ENCODE measurements at regions not wholly inside any gene's neighbourhood (a gene's known extent, or its start where the extent isn't known, plus 50 kb on each side); places are given as distances from the start of the nearest gene placed in this dataset.

- Histone ChIP-seq H3K36me3 (replicated peaks in 1 of 2; ENCODE audit: control insufficient read depth in 1 of 2, insufficient read depth in 2 of 2, low read length in 2 of 2) (no peaks in the 10 kb centered on the region), H3K9ac (ENCODE audit: insufficient read depth, low read depth, low read length) (no peak overlapping the region), H3K79me2 (ENCODE audit: insufficient read depth, low read length) (no peaks in the 10 kb centered on the region), H3K9me3 (ENCODE audit: low read length) (no peaks in the 10 kb centered on the region), H4K20me1 (ENCODE audit: insufficient read depth, low read length) (no peaks in the 10 kb centered on the region), H3K27ac (ENCODE audit: extremely low read length, insufficient read depth, low read length) (no peak overlapping the region), H3K4me2 (ENCODE audit: low read depth, low read length) (no peak overlapping the region), H3K4me3 (replicated peaks in 1 of 3; ENCODE audit: insufficient read depth in 1 of 3, low read depth in 2 of 3, low read length in 3 of 3) (no peak overlapping the region), H3K4me1 (ENCODE audit: insufficient read depth, low read length) (no peaks in the 10 kb centered on the region), H2AFZ (ENCODE audit: low read length) (no peak overlapping the region), H3K27me3 (ENCODE audit: control insufficient read depth in 1 of 2, insufficient read depth in 2 of 2, low read length in 2 of 2) (no peaks in the 10 kb centered on the region; a peak in 2 of 5 replicates)
- ChIA-PET CTCF (ENCODE audit: low intra/inter-chr PET ratio, low total read pairs) (interaction anchor here (0.7 kb wide), 1 partner anchor 251 kb away, joined by 3 read pairs; no protein-coding TSS in a partner anchor), POLR2A (no interaction called here)
- WGBS (ENCODE audit: low lambda C conversion rate), result 0% methylated on average over 4 of the region's 4 CpGs
- BruUV-seq (replicated peaks), result no TSS peak
- peak; percentile 73 for TF ChIP-seq CTCF (CRISPR knock-in tag; IDR thresholded peaks at IDR 0.05)
- no peak for TF ChIP-seq IRF1 (CRISPR knock-in tag; IDR thresholded peaks at IDR 0.05; ENCODE audit: low read depth)
- peak; percentile 50; the same call in 1 of the 2 replicates for TF ChIP-seq SMC3 (IDR thresholded peaks at IDR 0.05; ENCODE audit: low read length)
- peak; percentile 42 for TF ChIP-seq STAG1 (CRISPR knock-in tag; IDR thresholded peaks at IDR 0.05)
- DNase-seq (ENCODE audit: low spot score) (peak; percentile 53), ATAC-seq (peak; percentile 81), FAIRE-seq (peak; percentile 86)
- in situ Hi-C loops (cut with HindIII; ENCODE audit: extremely low pct_ligation_motif_present, low pct_unique_long_range_greater_than_20kb), result loop anchor here (25.0 kb wide), 1 partner anchor 679 kb away; no protein-coding TSS in a partner anchor
- intact Hi-C loops (cut with micrococcal nuclease; ENCODE audit: unreplicated experiment), result loop anchor here (2.0 kb wide), 1 partner anchor 250 kb away; no protein-coding TSS in a partner anchor
Observed at GRCh38 chr15:38690719-38691332, 126.2 kb upstream of the RASGRP1 start.

- POLR2A ChIA-PET, result no interaction called here
- no peak overlapping the region for H3K4me3 ChIP-seq (replicated peaks in 1 of 3; ENCODE audit: insufficient read depth in 1 of 3, low read depth in 2 of 3, low read length in 3 of 3)
- H4K20me1 ChIP-seq (ENCODE audit: insufficient read depth, low read length), result no peaks in the 10 kb centered on the region
- BruUV-seq (replicated peaks), result no TSS peak
- no peaks in the 10 kb centered on the region for H3K36me3 ChIP-seq (replicated peaks in 1 of 2; ENCODE audit: control insufficient read depth in 1 of 2, insufficient read depth in 2 of 2, low read length in 2 of 2)
- ATAC-seq (no peak), DNase-seq (ENCODE audit: low spot score) (no peak), FAIRE-seq (no peak)
- H3K9me3 ChIP-seq (ENCODE audit: low read length), result no peaks in the 10 kb centered on the region
- H3K27ac ChIP-seq (ENCODE audit: extremely low read length, insufficient read depth, low read length), result no peak overlapping the region
- CTCF ChIA-PET (ENCODE audit: low intra/inter-chr PET ratio, low total read pairs), result interaction anchor here (0.7 kb wide), 1 partner anchor 252 kb away, joined by 3 read pairs; no protein-coding TSS in a partner anchor
- no peaks in the 10 kb centered on the region for H3K4me1 ChIP-seq (ENCODE audit: insufficient read depth, low read length)
- no peak overlapping the region for H3K9ac ChIP-seq (ENCODE audit: insufficient read depth, low read depth, low read length)
- no peaks in the 10 kb centered on the region; a peak in 2 of 5 replicates for H3K27me3 ChIP-seq (ENCODE audit: control insufficient read depth in 1 of 2, insufficient read depth in 2 of 2, low read length in 2 of 2)
- no peak overlapping the region for H3K4me2 ChIP-seq (ENCODE audit: low read depth, low read length)
- H2AFZ ChIP-seq (ENCODE audit: low read length), result no peak overlapping the region
- TF ChIP-seq MTERF4 (CRISPR knock-in tag; IDR thresholded peaks at IDR 0.05) (no peak), ZNF691 (CRISPR knock-in tag; IDR thresholded peaks at IDR 0.05; ENCODE audit: borderline replicate concordance, low read depth) (no peak), SMYD3 (CRISPR knock-in tag; IDR thresholded peaks at IDR 0.05) (no peak), ELF3 (CRISPR knock-in tag; IDR thresholded peaks at IDR 0.05) (no peak), FOXO4 (CRISPR knock-in tag; conservative IDR thresholded peaks at IDR 0.05) (no peak), HNRNPLL (IDR thresholded peaks at IDR 0.05; ENCODE audit: low read depth, low read length, poor library complexity, severe bottlenecking) (no peak), YEATS2 (CRISPR knock-in tag; IDR thresholded peaks at IDR 0.05; ENCODE audit: borderline replicate concordance) (no peak)
- in situ Hi-C loops (cut with HindIII; ENCODE audit: extremely low pct_ligation_motif_present, low pct_unique_long_range_greater_than_20kb), result loop anchor here (25.0 kb wide), 1 partner anchor 679 kb away; no protein-coding TSS in a partner anchor
- WGBS (ENCODE audit: low lambda C conversion rate), result 4% methylated on average over 2 of the region's 2 CpGs
- intact Hi-C loops (cut with micrococcal nuclease; ENCODE audit: unreplicated experiment), result loop anchor here (2.0 kb wide), 1 partner anchor 251 kb away; no protein-coding TSS in a partner anchor
- H3K79me2 ChIP-seq (ENCODE audit: insufficient read depth, low read length), result no peaks in the 10 kb centered on the region
Observed at GRCh38 chr15:38691377-38691776, 126.8 kb upstream of the RASGRP1 start.
